H1 (cell line): ENCODE measurements at regions not wholly inside any gene's neighbourhood (a gene's known extent, or its start where the extent isn't known, plus 50 kb on each side); places are given as distances from the start of the nearest gene placed in this dataset.

Source experiments
- CTCF ChIA-PET: fragments of 300-600 bp; sonication (Branson Sonifier 250); formaldehyde crosslinking; loops from one replicate; lab custom pipeline; 2021; ENCODE audit not compliant: partially characterized antibody; lab: Charles Lee
- POLR2A ChIA-PET: fragments of 300-600 bp; sonication (Branson Sonifier 250); formaldehyde crosslinking; loops from one replicate; lab custom pipeline; 2021; ENCODE audit warnings: inconsistent platforms; ENCODE audit not compliant: partially characterized antibody; lab: Charles Lee
- DNase-seq, 2 experiments: peaks; one replicate each; pipeline versions ENCODE4 v3.0.0 to v3.0.0-alpha.2; 2010 to 2022; ENCODE audit warnings: low spot score in 2 of 2, low read depth in 1 of 2, mixed read lengths in 1 of 2
- FAIRE-seq: peaks from 2 replicates; lab custom pipeline; 2011; peaks lifted over from hg19 to GRCh38; lab: Jason Lieb, UNC
- H2AFZ ChIP-seq: 2 replicates; pipeline ENCODE4 v1.8.1; 2012; ENCODE audit warnings: low read length, inconsistent platforms
- H2AK5ac ChIP-seq: 2 replicates; pipeline ENCODE4 v1.6.1; 2013; ENCODE audit warnings: low read depth, low read length
- H2BK120ac ChIP-seq: replicated peaks from 2 replicates; pipeline ENCODE3; 2013; ENCODE audit warnings: low read depth, low read length, inconsistent platforms
- H2BK12ac ChIP-seq: 2 replicates; pipeline ENCODE4 v1.6.1; 2013; ENCODE audit warnings: low read depth, low read length
- H2BK15ac ChIP-seq: 2 replicates; pipeline ENCODE4 v1.6.1; 2013; ENCODE audit warnings: low read length
- H2BK20ac ChIP-seq: 2 replicates; pipeline ENCODE4 v1.6.1; 2013; ENCODE audit warnings: low read length
- H2BK5ac ChIP-seq: 2 replicates; pipeline ENCODE4 v1.6.1; 2013; ENCODE audit warnings: low read depth, low read length
- H3K14ac ChIP-seq: 2 replicates; pipeline ENCODE4 v1.6.1; 2013; ENCODE audit warnings: inconsistent platforms; ENCODE audit not compliant: insufficient read length
- H3K18ac ChIP-seq: 2 replicates; pipeline ENCODE4 v1.6.1; 2013; ENCODE audit warnings: low read length; ENCODE audit errors: extremely low read depth
- H3K23ac ChIP-seq: 2 replicates; pipeline ENCODE4 v1.6.1; 2013; ENCODE audit warnings: inconsistent platforms; ENCODE audit not compliant: insufficient read length
- H3K23me2 ChIP-seq: 2 replicates; pipeline ENCODE4 v1.6.1; 2013; ENCODE audit warnings: low read depth, low read length
- H3K27ac ChIP-seq: 2 replicates; pipeline ENCODE4 v1.6.1; 2011; ENCODE audit warnings: low read depth, low read length, inconsistent platforms
- H3K27me3 ChIP-seq, 4 experiments: replicated peaks in 1 of 4; 1 replicate in 1 of 4; 2 replicates in 3 of 4; pipeline versions ENCODE4 v1.6.1 to v1.8.1; 2011 to 2013; ENCODE audit warnings: low read length in 3 of 4, mild to moderate bottlenecking in 3 of 4, inconsistent platforms in 2 of 4, mixed read lengths in 2 of 4, moderate library complexity in 1 of 4; ENCODE audit not compliant: control insufficient read depth in 3 of 4, insufficient read depth in 3 of 4; ENCODE audit errors: extremely low read depth in 1 of 4
- H3K36me3 ChIP-seq, 4 experiments: 2 replicates each; pipeline versions ENCODE4 v1.6.1 to v1.8.1; 2011 to 2013; ENCODE audit warnings: mild to moderate bottlenecking in 4 of 4, low read length in 3 of 4, moderate library complexity in 2 of 4, control low read depth in 1 of 4, inconsistent platforms in 1 of 4; ENCODE audit not compliant: insufficient read depth in 4 of 4, control insufficient read depth in 2 of 4
- H3K4ac ChIP-seq: replicated peaks from 2 replicates; pipeline ENCODE3; 2013; ENCODE audit warnings: low read length, low read depth, mixed read lengths, inconsistent platforms; ENCODE audit not compliant: insufficient read length
- H3K4me1 ChIP-seq, 4 experiments: replicated peaks in 1 of 4; 1 replicate in 1 of 4; 2 replicates in 3 of 4; pipeline versions ENCODE4 v1.6.1 to v1.8.1; 2011 to 2013; ENCODE audit warnings: low read length in 3 of 4, inconsistent platforms in 2 of 4, mixed read lengths in 1 of 4; ENCODE audit not compliant: insufficient read depth in 4 of 4, control insufficient read depth in 3 of 4
- H3K4me2 ChIP-seq, 2 experiments: 2 replicates each; pipeline versions ENCODE4 v1.6.1 to v1.8.1; 2011 to 2013; ENCODE audit warnings: low read depth in 2 of 2, low read length in 2 of 2, control low read depth in 1 of 2, inconsistent platforms in 1 of 2, mild to moderate bottlenecking in 1 of 2; ENCODE audit not compliant: insufficient read depth in 1 of 2
- H3K4me3 ChIP-seq, 4 experiments: fragments of 200-600, 300-600 bp in 1 of 4; sonication (generic), shearing (Covaris generic), sonication (Bioruptor Twin) in 1 of 4; 2 replicates each; pipeline versions ENCODE4 v1.5.1 to v1.8.1; 2011 to 2016; ENCODE audit warnings: low read length in 4 of 4, low read depth in 3 of 4, control low read depth in 2 of 4, inconsistent platforms in 2 of 4, mild to moderate bottlenecking in 2 of 4, mixed read lengths in 1 of 4, moderate library complexity in 1 of 4; ENCODE audit not compliant: insufficient read depth in 2 of 4; ENCODE audit errors: extremely low read depth in 1 of 4
- H3K56ac ChIP-seq: replicated peaks from 2 replicates; pipeline ENCODE3; 2013; ENCODE audit warnings: low read depth, mild to moderate bottlenecking, mixed read lengths, low read length, inconsistent platforms; ENCODE audit not compliant: insufficient read length
- H3K79me1 ChIP-seq: 2 replicates; pipeline ENCODE4 v1.6.1; 2013; ENCODE audit warnings: low read depth, low read length, control low read depth
- H3K79me2 ChIP-seq, 2 experiments: 2 replicates each; pipeline versions ENCODE4 v1.6.1 to v1.8.1; 2012 to 2013; ENCODE audit warnings: low read length in 2 of 2, mild to moderate bottlenecking in 2 of 2, inconsistent platforms in 1 of 2; ENCODE audit not compliant: insufficient read depth in 2 of 2, control insufficient read depth in 1 of 2
- H3K9ac ChIP-seq, 4 experiments: replicated peaks in 1 of 4; 1 replicate in 1 of 4; 2 replicates in 3 of 4; pipeline versions ENCODE4 v1.6.1 to v1.8.1; 2011 to 2013; ENCODE audit warnings: low read depth in 3 of 4, low read length in 3 of 4, control low read depth in 2 of 4, mild to moderate bottlenecking in 2 of 4, moderate library complexity in 2 of 4, inconsistent platforms in 1 of 4; ENCODE audit errors: extremely low read depth in 1 of 4
- H3K9me3 ChIP-seq, 2 experiments: 2 replicates each; pipeline versions ENCODE4 v1.6.1 to v1.8.1; 2012 to 2013; ENCODE audit warnings: mild to moderate bottlenecking in 2 of 2, moderate library complexity in 2 of 2, control low read depth in 1 of 2, inconsistent platforms in 1 of 2, low read depth in 1 of 2, low read length in 1 of 2, mixed read lengths in 1 of 2; ENCODE audit not compliant: insufficient read depth in 2 of 2
- H4K20me1 ChIP-seq, 2 experiments: replicated peaks in 1 of 2; 2 replicates each; pipeline versions ENCODE3 to v1.8.1; 2011 to 2013; ENCODE audit warnings: inconsistent platforms in 2 of 2, low read length in 2 of 2, mild to moderate bottlenecking in 1 of 2; ENCODE audit not compliant: insufficient read depth in 2 of 2, control insufficient read depth in 1 of 2
- H4K5ac ChIP-seq: 2 replicates; pipeline ENCODE4 v1.6.1; 2013; ENCODE audit warnings: low read length, low read depth, mixed read lengths, inconsistent platforms; ENCODE audit not compliant: insufficient read length
- H4K8ac ChIP-seq: 2 replicates; pipeline ENCODE4 v1.8.0; 2013; ENCODE audit warnings: mild to moderate bottlenecking, moderate library complexity, low read length, inconsistent platforms; ENCODE audit not compliant: insufficient read depth; ENCODE audit errors: extremely low read depth
- H4K91ac ChIP-seq: replicated peaks from 2 replicates; pipeline ENCODE3; 2013; ENCODE audit warnings: low read length, mixed read lengths, inconsistent platforms; ENCODE audit not compliant: insufficient read length
- ASH2L ChIP-seq: fragments of 200-600, 300-600 bp; sonication (generic); IDR thresholded peaks from one replicate; pipeline ENCODE4 v1.7.1; 2017; ENCODE audit warnings: low read length
- HDAC6 ChIP-seq: IDR thresholded peaks from one replicate; pipeline ENCODE4 v1.7.1; 2012; ENCODE audit warnings: low read depth, mild to moderate bottlenecking, inconsistent platforms, low read length, moderate library complexity
- NRF1 ChIP-seq: IDR thresholded peaks from 2 replicates; pipeline ENCODE4 v1.6.1; 2011; ENCODE audit warnings: mild to moderate bottlenecking, low read depth, low read length, improper control_type of control experiment
- PHF8 ChIP-seq: fragments of 200-600 bp; sonication (generic); conservative IDR thresholded peaks from 2 replicates; pipeline ENCODE4 v1.7.1; 2012; ENCODE audit warnings: low read depth, mild to moderate bottlenecking, inconsistent platforms, low read length, moderate library complexity
- YY1 ChIP-seq: IDR thresholded peaks from 2 replicates; pipeline ENCODE4 v1.6.1; 2011; ENCODE audit warnings: low read depth, mild to moderate bottlenecking, low read length
- ZNF274 ChIP-seq: IDR thresholded peaks from 2 replicates; pipeline ENCODE4 v1.7.0; 2012; ENCODE audit warnings: low read length, borderline replicate concordance; ENCODE audit errors: extremely low read depth
- WGBS, 2 experiments: shearing (Covaris generic) in 1 of 2; methylation state at CpG; one replicate each; pipeline versions ENCODE4 v1.1.6 to v1.1.7; 2013 to 2015; ENCODE audit warnings: low lambda C conversion rate in 2 of 2, mixed read lengths in 2 of 2, inconsistent platforms in 1 of 2, low coverage in 1 of 2, missing lambda C conversion rate in 1 of 2; ENCODE audit not compliant: insufficient replicate concordance in 2 of 2, insufficient coverage in 1 of 2, insufficient read length in 1 of 2; ENCODE audit errors: extremely low coverage in 1 of 2, missing lambda C conversion rate in 1 of 2; 5-methylcytosine and 5-hydroxymethylcytosine counted together

GRCh38 chr9:135286961-135287360 is 192.6 kb upstream of the PPP1R26 start:
- DNase-seq (no peak), FAIRE-seq (no peak)
- no peak overlapping the region for H3K4me3 ChIP-seq
- no peaks in the 10 kb centered on the region for H3K79me2 ChIP-seq
- no peaks in the 10 kb centered on the region for H4K20me1 ChIP-seq
- no peak overlapping the region for H2BK120ac ChIP-seq
- WGBS, 2 experiments, result 86% methylated on average over 6 of the region's 7 CpGs; no CpG with 5 or more reads in 1 of the 2 experiments
- H3K14ac ChIP-seq, result no peak overlapping the region
- no peaks in the 10 kb centered on the region for H3K23me2 ChIP-seq
- no peak overlapping the region for H3K23ac ChIP-seq
- H3K18ac ChIP-seq, result no peak overlapping the region; the same call in 1 of the 2 replicates
- H3K79me1 ChIP-seq, result no peaks in the 10 kb centered on the region
- no peak overlapping the region for H3K56ac ChIP-seq
- no peak overlapping the region for H2BK5ac ChIP-seq
- no peaks in the 10 kb centered on the region; a peak in 1 of 7 replicates for H3K4me1 ChIP-seq
- no peak overlapping the region for H4K91ac ChIP-seq
- H3K9ac ChIP-seq, result no peak overlapping the region
- CTCF ChIA-PET, result interaction anchor here (1.1 to 1.3 kb wide), 2 partner anchors 41 to 43 kb away, joined by 3 read pairs; no protein-coding TSS in a partner anchor
- POLR2A ChIA-PET, result interaction anchor here (1.2 kb wide), 1 partner anchor 57 kb away, joined by 3 read pairs; no protein-coding TSS in a partner anchor
- H2BK12ac ChIP-seq, result no peak overlapping the region; the same call in 1 of the 2 replicates
- H3K4ac ChIP-seq, result no peak overlapping the region
- H2AK5ac ChIP-seq, result no peak overlapping the region
- H4K5ac ChIP-seq, result no peak overlapping the region
- H2AFZ ChIP-seq, result no peak overlapping the region
- no peak for TF ChIP-seq HDAC6
- no peak for TF ChIP-seq ZNF274
- no peak for TF ChIP-seq NRF1
- TF ChIP-seq ASH2L, result no peak
- no peak for TF ChIP-seq PHF8
- TF ChIP-seq YY1, result no peak
- no peaks in the 10 kb centered on the region for H3K36me3 ChIP-seq
- no peak overlapping the region for H4K8ac ChIP-seq
- H3K27me3 ChIP-seq, result no peaks in the 10 kb centered on the region
- H3K4me2 ChIP-seq, result no peak overlapping the region
- H2BK15ac ChIP-seq, result no peak overlapping the region
- no peak overlapping the region for H3K27ac ChIP-seq
- H3K9me3 ChIP-seq, result peaks cover 0 to 9% of the 10 kb centered on the region in 2 experiments; a peak in 1 of 4 replicates
- H2BK20ac ChIP-seq, result no peak overlapping the region
